Hepatocyte (in vitro differentiated cells): ENCODE measurements at regions not wholly inside any gene's neighbourhood (a gene's known extent, or its start where the extent isn't known, plus 50 kb on each side); places are given as distances from the start of the nearest gene placed in this dataset.
"Not testable (repeated sequence)": the region's sequence is repeated elsewhere in the genome, so short reads cannot be mapped to it uniquely, and the experiment has no call there.

Experiments used
- DNase-seq: peaks from one replicate; pipeline ENCODE4 v3.0.0-alpha.2; 2016; ENCODE audit warnings: low spot score
- H2AFZ ChIP-seq: fragments of 200-600 bp; sonication (generic); 2 replicates; pipeline ENCODE4 v1.6.0; 2016; ENCODE audit warnings: antibody characterized with exemption, mild to moderate bottlenecking
- H3K27ac ChIP-seq: fragments of 200-600 bp; sonication (generic); 2 replicates; pipeline ENCODE4 v1.5.1; 2016; ENCODE audit warnings: mild to moderate bottlenecking
- H3K27me3 ChIP-seq: fragments of 200-600 bp; sonication (generic); 2 replicates; pipeline ENCODE4 v1.6.1; 2016
- H3K36me3 ChIP-seq: fragments of 200-600 bp; sonication (generic); replicated peaks from 2 replicates; pipeline ENCODE4 v1.5.1; 2016; ENCODE audit warnings: low read depth; ENCODE audit not compliant: insufficient read depth
- H3K4me1 ChIP-seq: fragments of 200-600 bp; sonication (generic); 2 replicates; pipeline ENCODE4 v1.5.1; 2016; ENCODE audit warnings: mild to moderate bottlenecking, moderate library complexity; ENCODE audit not compliant: insufficient read depth
- H3K4me2 ChIP-seq: fragments of 200-600 bp; sonication (generic); 2 replicates; pipeline ENCODE4 v1.6.0; 2016
- H3K4me3 ChIP-seq: fragments of 200-600 bp; sonication (generic); 2 replicates; pipeline ENCODE4 v1.5.1; 2016; ENCODE audit warnings: mild to moderate bottlenecking
- H3K79me2 ChIP-seq: fragments of 200-600 bp; sonication (generic); 2 replicates; pipeline ENCODE4 v1.6.0; 2017; ENCODE audit warnings: mild to moderate bottlenecking
- H3K9me2 ChIP-seq: fragments of 200-600 bp; sonication (generic); replicated peaks from 2 replicates; pipeline ENCODE4 v1.6.0; 2017; ENCODE audit warnings: mild to moderate bottlenecking; ENCODE audit not compliant: insufficient read depth
- H3K9me3 ChIP-seq: fragments of 200-600 bp; sonication (generic); 2 replicates; pipeline ENCODE4 v1.5.1; 2016; ENCODE audit warnings: low read depth, mild to moderate bottlenecking
- H4K20me1 ChIP-seq: fragments of 200-600 bp; sonication (generic); 2 replicates; pipeline ENCODE4 v1.6.0; 2016; ENCODE audit warnings: mild to moderate bottlenecking; ENCODE audit not compliant: insufficient read depth, poor library complexity, severe bottlenecking
- EZH2 ChIP-seq: fragments of 200-600 bp; sonication (generic); IDR thresholded peaks from 2 replicates; pipeline ENCODE4 v1.6.1; 2016; ENCODE audit warnings: antibody characterized with exemption, mild to moderate bottlenecking, borderline replicate concordance
- EZH2phosphoT487 ChIP-seq: fragments of 200-600 bp; sonication (generic); IDR thresholded peaks from one replicate; pipeline ENCODE4 v1.6.1; 2018; ENCODE audit warnings: antibody characterized with exemption, mild to moderate bottlenecking, low read depth, moderate library complexity; ENCODE audit not compliant: unreplicated experiment, severe bottlenecking
- WGBS: methylation state at CpG from one replicate; pipeline ENCODE4 v1.1.6; 2016; ENCODE audit warnings: low lambda C conversion rate; ENCODE audit errors: missing lambda C conversion rate; 5-methylcytosine and 5-hydroxymethylcytosine counted together
- TF ChIP-seq, protein P1 (sequence below): fragments of 200-600 bp; sonication (generic); IDR thresholded peaks from 2 replicates; pipeline ENCODE4 v1.5.1; 2016; ENCODE audit warnings: antibody characterized with exemption, mild to moderate bottlenecking; ENCODE audit not compliant: poor library complexity

DNA sequence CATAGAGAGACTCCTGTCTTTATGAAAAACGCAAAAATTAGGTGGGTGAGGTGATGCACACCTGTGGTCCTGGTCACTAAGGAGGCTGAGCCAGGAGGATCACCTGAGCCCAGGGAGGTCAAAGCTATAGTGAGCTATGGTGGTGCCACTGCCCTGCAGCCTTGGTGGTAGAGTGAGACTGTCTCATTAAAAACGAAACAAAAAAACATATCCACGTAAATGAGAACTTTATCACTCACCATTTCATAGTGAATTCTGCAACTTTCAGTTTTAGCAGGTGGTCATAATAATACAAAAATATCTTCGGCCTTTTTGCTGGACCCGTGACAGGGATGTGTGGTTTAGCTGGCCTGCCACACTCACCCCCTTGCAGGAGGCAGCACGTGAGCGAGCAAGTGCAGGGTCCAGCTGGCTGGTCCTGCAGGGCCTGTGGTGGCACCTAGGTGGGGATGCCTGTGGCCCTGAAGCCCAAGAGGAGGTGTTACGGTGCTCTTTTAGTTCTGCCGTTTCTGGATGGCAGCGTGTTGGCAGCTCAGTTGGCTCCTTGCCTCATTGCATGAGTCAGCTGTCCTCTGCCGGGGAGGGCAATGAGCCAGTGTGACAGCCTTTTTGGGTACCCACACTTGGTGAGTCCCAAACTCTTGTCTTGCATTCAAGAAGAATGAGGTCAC lies 1330.7 kb upstream of the TMEM132C start:
- H3K27me3 ChIP-seq, result no peaks in the 10 kb centered on the region
- H3K4me1 ChIP-seq, result no peaks in the 10 kb centered on the region
- TF ChIP-seq, protein P1, sequence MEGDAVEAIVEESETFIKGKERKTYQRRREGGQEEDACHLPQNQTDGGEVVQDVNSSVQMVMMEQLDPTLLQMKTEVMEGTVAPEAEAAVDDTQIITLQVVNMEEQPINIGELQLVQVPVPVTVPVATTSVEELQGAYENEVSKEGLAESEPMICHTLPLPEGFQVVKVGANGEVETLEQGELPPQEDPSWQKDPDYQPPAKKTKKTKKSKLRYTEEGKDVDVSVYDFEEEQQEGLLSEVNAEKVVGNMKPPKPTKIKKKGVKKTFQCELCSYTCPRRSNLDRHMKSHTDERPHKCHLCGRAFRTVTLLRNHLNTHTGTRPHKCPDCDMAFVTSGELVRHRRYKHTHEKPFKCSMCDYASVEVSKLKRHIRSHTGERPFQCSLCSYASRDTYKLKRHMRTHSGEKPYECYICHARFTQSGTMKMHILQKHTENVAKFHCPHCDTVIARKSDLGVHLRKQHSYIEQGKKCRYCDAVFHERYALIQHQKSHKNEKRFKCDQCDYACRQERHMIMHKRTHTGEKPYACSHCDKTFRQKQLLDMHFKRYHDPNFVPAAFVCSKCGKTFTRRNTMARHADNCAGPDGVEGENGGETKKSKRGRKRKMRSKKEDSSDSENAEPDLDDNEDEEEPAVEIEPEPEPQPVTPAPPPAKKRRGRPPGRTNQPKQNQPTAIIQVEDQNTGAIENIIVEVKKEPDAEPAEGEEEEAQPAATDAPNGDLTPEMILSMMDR, result no peak
- TF ChIP-seq EZH2 (no peak), EZH2phosphoT487 (no peak)
- no peaks in the 10 kb centered on the region for H3K36me3 ChIP-seq
- H2AFZ ChIP-seq, result no peak overlapping the region
- no peak overlapping the region for H3K27ac ChIP-seq
- no peaks in the 10 kb centered on the region for H3K9me2 ChIP-seq
- 85% methylated on average over 11 of the region's 11 CpGs for WGBS
- no peaks in the 10 kb centered on the region for H3K9me3 ChIP-seq
- no peaks in the 10 kb centered on the region for H4K20me1 ChIP-seq
- no peak overlapping the region for H3K4me2 ChIP-seq
- H3K79me2 ChIP-seq, result no peaks in the 10 kb centered on the region
- DNase-seq, result no peak
- no peak overlapping the region for H3K4me3 ChIP-seq

- Histone ChIP-seq H3K27me3 (no peaks in the 10 kb centered on the region), H3K79me2 (no peaks in the 10 kb centered on the region), H3K36me3 (no peaks in the 10 kb centered on the region), H3K4me2 (no peak overlapping the region), H3K4me1 (no peaks in the 10 kb centered on the region), H4K20me1 (no peaks in the 10 kb centered on the region), H3K9me2 (no peaks in the 10 kb centered on the region), H3K4me3 (no peak overlapping the region), H2AFZ (no peak overlapping the region), H3K27ac (no peak overlapping the region), H3K9me3 (no peaks in the 10 kb centered on the region)
- DNase-seq, result no peak
- TF ChIP-seq EZH2, result no peak
- 71% methylated on average over 1 of the region's 1 CpG for WGBS
These were observed 1329.5 kb upstream of the TMEM132C start for GRCh38 chr12:126937431-126937830.

- H3K27ac ChIP-seq, result no peak overlapping the region
- no peaks in the 10 kb centered on the region for H3K27me3 ChIP-seq
- no peak overlapping the region for H3K4me3 ChIP-seq
- no peak overlapping the region for H3K4me2 ChIP-seq
- no peaks in the 10 kb centered on the region for H3K79me2 ChIP-seq
- no peaks in the 10 kb centered on the region for H3K9me2 ChIP-seq
- no peak overlapping the region for H2AFZ ChIP-seq
- H3K36me3 ChIP-seq, result no peaks in the 10 kb centered on the region
- no peaks in the 10 kb centered on the region for H3K4me1 ChIP-seq
- H3K9me3 ChIP-seq, result no peaks in the 10 kb centered on the region
- TF ChIP-seq EZH2 (no peak), EZH2phosphoT487 (no peak)
- no peak for DNase-seq
- H4K20me1 ChIP-seq, result no peaks in the 10 kb centered on the region
- 88% methylated on average over 6 of the region's 6 CpGs for WGBS
These were observed 1322.3 kb upstream of the TMEM132C start for GRCh38 chr12:126944684-126945083.

GRCh38 chr12:126946958-126947357 lies 1320.0 kb upstream of the TMEM132C start:
- not testable (repeated sequence) for H2AFZ ChIP-seq, H3K4me2 ChIP-seq, H3K79me2 ChIP-seq, H3K4me3 ChIP-seq, H3K27ac ChIP-seq, DNase-seq, H3K36me3 ChIP-seq, H3K4me1 ChIP-seq, H3K9me3 ChIP-seq, H3K27me3 ChIP-seq, H3K9me2 ChIP-seq, H4K20me1 ChIP-seq
- 89% methylated on average over 6 of the region's 7 CpGs for WGBS

GRCh38 chr12:126949558-126949957 lies 1317.4 kb upstream of the TMEM132C start:
- Histone ChIP-seq H3K4me3 (no peak overlapping the region), H2AFZ (no peak overlapping the region), H3K4me1 (peaks cover 4% of the 10 kb centered on the region), H3K9me3 (no peaks in the 10 kb centered on the region), H3K27ac (no peak overlapping the region), H3K9me2 (no peaks in the 10 kb centered on the region), H3K4me2 (no peak overlapping the region), H3K36me3 (no peaks in the 10 kb centered on the region), H3K79me2 (no peaks in the 10 kb centered on the region), H4K20me1 (no peaks in the 10 kb centered on the region), H3K27me3 (no peaks in the 10 kb centered on the region)
- TF ChIP-seq EZH2phosphoT487 (no peak), EZH2 (no peak)
- TF ChIP-seq, protein P1, result no peak
- no peak for DNase-seq
- WGBS, result 91% methylated on average over 1 of the region's 1 CpG
